ENCODE measurements at regions not wholly inside any gene's neighbourhood (a gene's known extent, or its start where the extent isn't known, plus 50 kb on each side); places are given as distances from the start of the nearest gene placed in this dataset.
"Not testable (repeated sequence)": the region's sequence is repeated elsewhere in the genome, so short reads cannot be mapped to it uniquely, and the experiment has no call there.

GRCh38 chr5:143921525-143922311 is 109.8 kb downstream of the HMHB1 start:
- H3K27me3 Mint-ChIP-seq (ENCODE audit: unreplicated experiment) = no peaks in the 10 kb centered on the region
- no peak for DNase-seq

DNA sequence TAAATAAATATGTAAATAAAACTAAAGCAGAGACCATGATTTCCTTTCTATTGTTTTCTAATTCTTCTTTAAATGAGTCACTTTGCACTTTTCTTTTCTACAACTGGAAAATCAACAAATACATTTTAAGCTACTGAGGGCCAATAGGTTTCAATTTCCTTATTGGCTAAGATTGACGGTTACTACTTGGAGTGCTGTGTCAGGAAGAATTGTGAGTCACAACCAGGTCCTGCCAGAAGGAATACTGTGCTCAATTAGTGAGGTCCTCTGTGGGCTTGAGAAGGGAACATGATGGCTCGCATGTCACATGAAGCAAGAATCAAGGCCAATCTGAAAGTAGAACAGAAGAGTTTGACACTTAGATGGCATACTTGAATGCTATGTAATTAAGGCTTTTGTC is 110.8 kb downstream of the HMHB1 start:
- Mint-ChIP-seq H3K4me3 (ENCODE audit: low read depth, unreplicated experiment) (no peak overlapping the region), H3K36me3 (ENCODE audit: insufficient read depth, unreplicated experiment) (no peaks in the 10 kb centered on the region), H3K9me3 (ENCODE audit: low read depth, unreplicated experiment) (no peaks in the 10 kb centered on the region), H3K27ac (ENCODE audit: unreplicated experiment) (peak overlapping the region; percentile 61), H3K27me3 (ENCODE audit: unreplicated experiment) (no peaks in the 10 kb centered on the region), H3K4me1 (ENCODE audit: low read depth, unreplicated experiment) (peaks cover 39% of the 10 kb centered on the region)
- CTCF ChIA-PET = interaction anchor here (0.8 to 2.5 kb wide), 3 partner anchors 9 to 57 kb away, joined by 3 to 5 read pairs (median 3); no protein-coding TSS in a partner anchor
- DNase-seq = peak; percentile 24
- TF ChIP-seq CTCF (IDR thresholded peaks at IDR 0.05; ENCODE audit: unreplicated experiment) = no peak
- no TSS peak for BruUV-seq (replicated peaks)
- intact Hi-C loops (cut with micrococcal nuclease; ENCODE audit: unreplicated experiment) = no loop called here

More at GRCh38 chr5:143921525-143922311, 109.8 kb downstream of the HMHB1 start:
- no peaks in the 10 kb centered on the region for H3K36me3 Mint-ChIP-seq (ENCODE audit: insufficient read depth, unreplicated experiment)
- H3K9me3 Mint-ChIP-seq (ENCODE audit: low read depth, unreplicated experiment) = no peaks in the 10 kb centered on the region
- no peak for TF ChIP-seq CTCF (IDR thresholded peaks at IDR 0.05; ENCODE audit: unreplicated experiment)
- CTCF ChIA-PET = interaction anchor here (1.2 to 2.5 kb wide), 2 partner anchors 10 to 17 kb away, joined by 3 to 5 read pairs; no protein-coding TSS in a partner anchor
- H3K4me1 Mint-ChIP-seq (ENCODE audit: low read depth, unreplicated experiment) = peaks cover 39% of the 10 kb centered on the region
- no peak overlapping the region for H3K4me3 Mint-ChIP-seq (ENCODE audit: low read depth, unreplicated experiment)
- BruUV-seq (replicated peaks) = no TSS peak
- peak overlapping the region; percentile 90 for H3K27ac Mint-ChIP-seq (ENCODE audit: unreplicated experiment)
- intact Hi-C loops (cut with micrococcal nuclease; ENCODE audit: unreplicated experiment) = no loop called here

GRCh38 chr5:143923634-143924266 is 111.8 kb downstream of the HMHB1 start:
- peaks cover 39% of the 10 kb centered on the region for H3K4me1 Mint-ChIP-seq (ENCODE audit: low read depth, unreplicated experiment)
- H3K27ac Mint-ChIP-seq (ENCODE audit: unreplicated experiment) = peak overlapping the region; percentile 61
- no peak overlapping the region for H3K4me3 Mint-ChIP-seq (ENCODE audit: low read depth, unreplicated experiment)
- no peak for TF ChIP-seq CTCF (IDR thresholded peaks at IDR 0.05; ENCODE audit: unreplicated experiment)
- intact Hi-C loops (cut with micrococcal nuclease; ENCODE audit: unreplicated experiment) = no loop called here
- H3K27me3 Mint-ChIP-seq (ENCODE audit: unreplicated experiment) = no peaks in the 10 kb centered on the region
- no peaks in the 10 kb centered on the region for H3K36me3 Mint-ChIP-seq (ENCODE audit: insufficient read depth, unreplicated experiment)
- CTCF ChIA-PET = interaction anchor here (2.5 kb wide), 1 partner anchor 8 kb away, joined by 5 read pairs; no protein-coding TSS in a partner anchor
- peaks cover 2% of the 10 kb centered on the region for H3K9me3 Mint-ChIP-seq (ENCODE audit: low read depth, unreplicated experiment)
- no TSS peak for BruUV-seq (replicated peaks)
- no peak for DNase-seq

DNA sequence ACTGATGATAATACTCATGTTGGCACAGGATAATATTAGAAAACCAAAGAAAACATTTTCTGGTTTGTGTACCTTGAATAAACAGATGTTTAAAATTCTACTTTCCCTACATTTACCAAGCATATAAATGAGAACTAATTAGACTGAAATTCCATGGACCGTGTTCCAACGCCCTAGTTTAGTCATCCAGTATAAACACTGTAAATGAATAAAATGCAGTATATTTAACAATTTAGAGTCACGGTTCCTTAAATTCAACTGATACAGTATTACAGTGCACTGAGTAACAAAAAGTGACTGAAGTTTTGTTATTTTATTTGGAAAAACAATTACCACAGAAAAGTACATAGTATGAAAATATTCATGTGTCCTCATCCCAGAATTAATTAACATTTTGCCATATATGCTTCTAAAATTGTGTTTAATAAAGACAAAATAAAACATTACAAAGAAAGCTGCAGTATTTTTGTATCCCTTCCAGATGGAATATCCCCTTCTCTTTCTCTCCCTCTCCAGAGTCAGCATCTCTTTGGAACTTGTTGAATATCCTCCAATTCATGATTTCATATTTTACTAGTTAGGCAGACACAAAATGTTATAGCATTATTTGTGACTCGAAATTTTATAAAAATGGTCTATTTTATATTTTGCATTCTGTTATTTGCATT is 112.5 kb downstream of the HMHB1 start:
- CTCF ChIA-PET = no interaction called here
- BruUV-seq (replicated peaks) = no TSS peak
- no peak for DNase-seq
- no peak for TF ChIP-seq CTCF (IDR thresholded peaks at IDR 0.05; ENCODE audit: unreplicated experiment)
- peak overlapping the region; percentile 23 for H3K27ac Mint-ChIP-seq (ENCODE audit: unreplicated experiment)
- peaks cover 2% of the 10 kb centered on the region for H3K9me3 Mint-ChIP-seq (ENCODE audit: low read depth, unreplicated experiment)
- H3K27me3 Mint-ChIP-seq (ENCODE audit: unreplicated experiment) = no peaks in the 10 kb centered on the region
- intact Hi-C loops (cut with micrococcal nuclease; ENCODE audit: unreplicated experiment) = no loop called here
- H3K4me1 Mint-ChIP-seq (ENCODE audit: low read depth, unreplicated experiment) = peaks cover 39% of the 10 kb centered on the region
- no peaks in the 10 kb centered on the region for H3K36me3 Mint-ChIP-seq (ENCODE audit: insufficient read depth, unreplicated experiment)
- H3K4me3 Mint-ChIP-seq (ENCODE audit: low read depth, unreplicated experiment) = no peak overlapping the region

DNA sequence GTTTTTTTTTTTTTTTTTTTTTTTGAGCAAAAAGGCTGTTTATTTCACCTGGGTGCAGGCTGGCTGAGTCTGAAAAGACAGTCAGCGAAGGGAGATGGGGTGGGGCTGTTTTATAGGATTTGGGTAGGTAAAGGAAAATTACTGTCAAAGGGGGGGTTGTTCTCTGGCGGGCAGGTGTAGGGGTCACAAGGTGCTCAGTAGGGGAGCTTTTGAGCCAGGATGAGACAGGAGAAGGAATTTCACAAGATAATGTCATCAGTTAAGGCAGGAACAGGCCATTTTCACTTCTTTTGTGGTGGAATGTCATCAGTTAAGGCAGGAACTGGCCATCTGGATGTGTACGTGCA is 113.0 kb downstream of the HMHB1 start:
- H3K9me3 Mint-ChIP-seq (ENCODE audit: low read depth, unreplicated experiment); H3K27me3 Mint-ChIP-seq (ENCODE audit: unreplicated experiment); CTCF ChIA-PET; intact Hi-C loops (cut with micrococcal nuclease; ENCODE audit: unreplicated experiment); H3K4me3 Mint-ChIP-seq (ENCODE audit: low read depth, unreplicated experiment); BruUV-seq (replicated peaks); H3K36me3 Mint-ChIP-seq (ENCODE audit: insufficient read depth, unreplicated experiment); H3K27ac Mint-ChIP-seq (ENCODE audit: unreplicated experiment); DNase-seq: not testable (repeated sequence)
- H3K4me1 Mint-ChIP-seq (ENCODE audit: low read depth, unreplicated experiment) = peaks cover 39% of the 10 kb centered on the region

Data from Calu3 (cell line).